Transverse colon (tissue), 4 donors: ENCODE measurements at regions not wholly inside any gene's neighbourhood (a gene's known extent, or its start where the extent isn't known, plus 50 kb on each side); places are given as distances from the start of the nearest gene placed in this dataset.

Source experiments
- CTCF ChIP-seq, 5 experiments: fragments of 200-600 bp in 3 of 5; fragments of 450-650 bp in 2 of 5; sonication (generic) in 3 of 5; IDR thresholded peaks; 1 replicate in 2 of 5; 2 replicates in 3 of 5; pipeline ENCODE4 v1.5.1; 2016 to 2017; ENCODE audit warnings: antibody characterized with exemption in 5 of 5, inconsistent platforms in 3 of 5, mild to moderate bottlenecking in 2 of 5, moderate library complexity in 1 of 5
- EP300 ChIP-seq: sonication (generic); formaldehyde crosslinking; IDR thresholded peaks from one replicate; pipeline ENCODE4 v1.6.1; 2017; ENCODE audit warnings: antibody characterized with exemption, low read depth
- POLR2A ChIP-seq: fragments of 450-650 bp; IDR thresholded peaks from one replicate; pipeline ENCODE4 v1.6.1; 2016; ENCODE audit warnings: antibody characterized with exemption, mild to moderate bottlenecking, moderate library complexity
- POLR2AphosphoS5 ChIP-seq, 3 donors: sonication (generic); formaldehyde crosslinking; IDR thresholded peaks; one replicate each; pipeline ENCODE4 v1.6.1; 2016; ENCODE audit warnings: antibody characterized with exemption in 3 of 3

GRCh38 chr6:147116056-147116455 lies 88.2 kb upstream of the STXBP5 start:
- no peak for TF ChIP-seq CTCF (IDR thresholded peaks at IDR 0.05)
- TF ChIP-seq POLR2A: no peak
- TF ChIP-seq EP300: no peak
- no peak for TF ChIP-seq POLR2AphosphoS5 (IDR thresholded peaks at IDR 0.05)
